ENCODE measurements at regions not wholly inside any gene's neighbourhood (a gene's known extent, or its start where the extent isn't known, plus 50 kb on each side); places are given as distances from the start of the nearest gene placed in this dataset.

DNA sequence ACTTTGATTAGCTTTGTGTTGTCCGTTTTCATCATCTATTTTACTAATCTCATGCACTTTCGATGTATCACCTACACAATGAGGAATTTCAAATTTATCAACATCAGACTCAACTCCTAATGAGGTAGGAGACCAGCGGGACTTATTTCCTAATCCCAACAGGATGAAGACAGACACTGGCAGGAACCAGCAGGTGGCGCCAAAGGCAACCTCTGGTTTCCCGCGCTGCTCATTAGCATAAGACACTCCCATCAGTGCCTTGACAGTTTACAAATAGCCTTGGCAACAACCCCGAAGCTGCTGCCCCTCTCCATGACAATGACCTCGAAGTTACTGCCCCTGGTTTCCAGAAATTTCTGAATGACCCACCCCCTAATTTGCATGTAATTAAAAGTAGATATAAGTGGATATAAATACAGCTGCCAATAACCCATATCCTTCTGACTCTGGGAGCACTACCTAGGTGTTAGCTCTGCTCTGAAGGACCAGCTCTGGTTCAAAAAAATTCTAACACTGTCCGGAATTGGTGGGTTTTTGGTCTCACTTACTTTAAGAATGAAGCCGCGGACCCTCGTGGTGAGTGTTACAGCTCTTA, 974.8 kb downstream of the ADGRL2 start:
- TF ChIP-seq REST (IDR thresholded peaks at IDR 0.05; ENCODE audit: insufficient read depth in 1 of 2, low read depth in 2 of 2, low read length in 2 of 2) (no peak), POLR2AphosphoS5 (IDR thresholded peaks at IDR 0.05; ENCODE audit: low read depth, low read length) (no peak), SIN3A (IDR thresholded peaks at IDR 0.05; ENCODE audit: borderline replicate concordance, insufficient read depth, low read length) (no peak), FOXP2 (optimal IDR thresholded peaks at IDR 0.05; ENCODE audit: borderline replicate concordance, extremely low read depth, extremely low read length, insufficient read depth) (peak; percentile 19), TAF1 (IDR thresholded peaks at IDR 0.05; ENCODE audit: borderline replicate concordance, insufficient read depth, low read length) (no peak)

DNA sequence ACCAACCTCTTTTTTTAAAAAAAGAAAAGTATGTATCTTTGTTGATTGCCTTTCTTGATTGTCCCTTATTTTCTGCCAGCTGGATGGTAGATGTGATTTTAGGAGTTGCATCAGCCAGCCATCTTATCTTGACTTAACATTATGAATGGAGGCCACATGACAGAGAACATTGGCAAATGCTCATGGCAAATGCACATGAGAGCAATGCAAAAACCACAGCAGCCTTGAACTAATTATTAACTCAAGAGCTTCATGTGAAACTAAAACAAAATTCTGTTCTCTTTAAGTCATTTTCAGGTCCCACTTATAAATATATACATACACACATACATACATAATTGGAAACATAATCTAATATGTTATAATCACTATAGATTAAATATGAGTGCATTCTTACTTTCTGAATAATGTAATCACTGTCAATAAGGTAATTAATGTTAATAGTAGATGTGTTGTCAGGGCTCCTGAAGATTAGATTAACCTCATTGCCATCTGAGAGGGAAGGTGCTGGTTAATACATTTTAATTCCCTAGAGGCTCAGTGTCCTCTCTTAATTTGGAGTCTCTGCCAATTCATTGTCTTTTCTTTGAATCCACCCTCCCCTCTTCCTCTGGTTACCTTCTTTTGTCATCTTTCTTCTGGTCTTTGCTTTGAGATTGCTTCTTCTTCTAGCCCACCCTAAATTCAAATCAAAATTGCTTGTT, 962.2 kb downstream of the ADGRL2 start:
- TF ChIP-seq REST (IDR thresholded peaks at IDR 0.05; ENCODE audit: insufficient read depth in 1 of 2, low read depth in 2 of 2, low read length in 2 of 2) (no peak), POLR2AphosphoS5 (IDR thresholded peaks at IDR 0.05; ENCODE audit: low read depth, low read length) (no peak), FOXP2 (optimal IDR thresholded peaks at IDR 0.05; ENCODE audit: borderline replicate concordance, extremely low read depth, extremely low read length, insufficient read depth) (no peak), SIN3A (IDR thresholded peaks at IDR 0.05; ENCODE audit: borderline replicate concordance, insufficient read depth, low read length) (no peak), TAF1 (IDR thresholded peaks at IDR 0.05; ENCODE audit: borderline replicate concordance, insufficient read depth, low read length) (no peak)

- TF ChIP-seq REST (IDR thresholded peaks at IDR 0.05; ENCODE audit: insufficient read depth in 1 of 2, low read depth in 2 of 2, low read length in 2 of 2) (no peak), SIN3A (IDR thresholded peaks at IDR 0.05; ENCODE audit: borderline replicate concordance, insufficient read depth, low read length) (no peak), POLR2AphosphoS5 (IDR thresholded peaks at IDR 0.05; ENCODE audit: low read depth, low read length) (no peak), TAF1 (IDR thresholded peaks at IDR 0.05; ENCODE audit: borderline replicate concordance, insufficient read depth, low read length) (no peak), FOXP2 (optimal IDR thresholded peaks at IDR 0.05; ENCODE audit: borderline replicate concordance, extremely low read depth, extremely low read length, insufficient read depth) (no peak)
Measured at GRCh38 chr1:82759035-82759434, 958.3 kb downstream of the ADGRL2 start.

DNA sequence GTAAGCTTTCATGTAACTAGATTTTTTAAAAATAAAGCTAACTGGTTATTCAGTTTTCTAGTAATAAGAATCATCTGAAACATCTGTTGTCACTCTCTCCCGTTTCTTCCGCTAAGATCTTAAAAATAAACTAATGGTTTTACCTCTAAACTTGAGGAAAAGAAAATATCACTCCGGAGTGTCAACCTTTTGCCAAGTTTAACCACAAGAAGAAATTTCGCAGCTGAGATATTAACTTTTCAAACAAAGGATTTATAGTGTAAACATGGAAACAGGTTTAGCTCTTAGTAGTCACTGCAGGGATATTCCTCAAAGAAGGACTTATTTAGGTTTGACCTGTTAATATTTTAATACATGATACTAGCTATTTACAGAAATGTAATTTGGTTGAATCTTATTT, 954.9 kb downstream of the ADGRL2 start:
- TF ChIP-seq TAF1 (IDR thresholded peaks at IDR 0.05; ENCODE audit: borderline replicate concordance, insufficient read depth, low read length) (no peak), POLR2AphosphoS5 (IDR thresholded peaks at IDR 0.05; ENCODE audit: low read depth, low read length) (no peak), FOXP2 (optimal IDR thresholded peaks at IDR 0.05; ENCODE audit: borderline replicate concordance, extremely low read depth, extremely low read length, insufficient read depth) (no peak), SIN3A (IDR thresholded peaks at IDR 0.05; ENCODE audit: borderline replicate concordance, insufficient read depth, low read length) (no peak), REST (IDR thresholded peaks at IDR 0.05; ENCODE audit: insufficient read depth in 1 of 2, low read depth in 2 of 2, low read length in 2 of 2) (no peak)
